T-helper 2 cell treated with Interferon-gamma antibody and Interleukin-4, amounts not matched to agents 100 ng/mL and 5 ng/mL, for 36 hours (primary cell): ENCODE measurements at regions not wholly inside any gene's neighbourhood (a gene's known extent, or its start where the extent isn't known, plus 50 kb on each side); places are given as distances from the start of the nearest gene placed in this dataset.

Experiments
- intact Hi-C: fragments of 100-400 bp; cut with micrococcal nuclease; formaldehyde crosslinking; loops from one replicate; pipeline ENCODE4 v1.15.1; 2023

DNA sequence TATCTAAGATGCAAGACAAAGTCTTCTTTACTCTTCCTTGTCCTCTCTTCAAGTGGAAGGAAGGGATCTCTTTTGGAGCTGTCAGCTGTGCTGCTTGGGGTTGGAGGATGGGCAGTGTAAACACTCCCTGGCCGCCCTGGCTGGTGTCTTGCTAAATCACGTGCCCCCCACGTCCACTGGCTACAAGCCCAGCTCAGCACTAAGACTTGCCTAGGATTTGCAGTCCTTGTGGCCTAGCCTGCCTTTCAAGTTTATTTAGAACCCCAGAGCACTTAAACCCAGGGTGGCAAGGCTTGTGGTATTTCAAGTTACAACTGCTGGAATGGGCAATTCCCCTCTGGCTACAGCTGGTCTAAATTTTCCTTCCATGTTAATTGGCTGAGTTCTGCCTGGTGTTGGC, 272.4 kb upstream of the MYO3A start:
- intact Hi-C loops, result no loop called here

DNA sequence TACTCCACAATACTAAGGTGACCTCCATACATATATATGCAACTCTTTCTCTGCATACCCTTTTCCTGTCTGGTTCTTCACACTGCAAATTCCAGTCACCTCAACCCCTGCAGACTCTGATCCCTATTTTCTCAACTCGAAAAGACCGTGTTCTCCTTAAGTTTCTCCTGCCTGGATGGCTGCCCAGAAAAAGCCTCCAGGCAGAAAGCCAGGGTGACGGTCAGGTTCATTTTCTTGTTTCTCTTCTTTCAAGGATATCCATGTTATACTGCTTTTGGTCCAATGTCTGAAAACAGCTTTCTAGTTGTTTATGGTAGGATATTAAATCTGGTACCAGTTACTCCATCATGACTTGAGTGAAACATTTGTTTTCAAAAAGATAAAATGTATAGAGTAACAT, 267.8 kb upstream of the MYO3A start:
- intact Hi-C loops, result no loop called here

DNA sequence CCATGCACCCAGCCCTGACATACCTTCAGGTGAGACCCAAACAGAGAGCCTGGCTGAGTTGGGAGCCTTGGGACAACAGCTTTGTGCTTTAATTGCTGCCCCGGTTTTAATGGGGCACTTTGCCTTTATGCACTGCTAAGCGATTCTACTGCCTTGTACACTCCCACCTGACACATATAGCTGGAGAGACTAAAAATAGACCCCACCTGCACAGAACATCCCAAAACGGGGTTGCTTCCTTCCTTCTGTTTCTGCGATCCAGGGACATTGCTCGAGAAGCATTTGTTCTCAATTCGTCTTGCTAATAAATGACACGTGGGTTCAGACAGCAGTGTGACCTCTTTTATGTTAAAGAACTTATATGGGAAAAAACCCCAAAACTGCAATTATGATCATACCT, 258.8 kb upstream of the MYO3A start:
- intact Hi-C loops, result no loop called here

DNA sequence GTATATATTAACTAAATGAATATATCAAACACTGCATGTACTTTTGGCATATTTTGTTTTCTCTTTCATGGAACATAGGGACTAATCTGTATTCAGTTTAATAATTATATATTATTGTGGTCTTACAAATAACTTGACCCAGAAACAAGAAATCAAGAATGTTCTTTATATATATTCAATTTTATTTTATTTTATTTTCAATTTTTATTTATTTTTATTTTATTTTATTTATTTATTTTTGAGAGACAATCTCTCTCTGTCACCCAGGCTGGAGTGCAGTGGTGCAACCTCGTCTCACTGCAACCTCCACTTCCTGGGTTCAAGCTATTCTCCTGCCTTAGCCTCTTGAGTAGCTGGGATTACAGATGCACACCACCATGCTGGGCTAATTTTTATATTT, 258.4 kb upstream of the MYO3A start:
- intact Hi-C loops, result no loop called here

DNA sequence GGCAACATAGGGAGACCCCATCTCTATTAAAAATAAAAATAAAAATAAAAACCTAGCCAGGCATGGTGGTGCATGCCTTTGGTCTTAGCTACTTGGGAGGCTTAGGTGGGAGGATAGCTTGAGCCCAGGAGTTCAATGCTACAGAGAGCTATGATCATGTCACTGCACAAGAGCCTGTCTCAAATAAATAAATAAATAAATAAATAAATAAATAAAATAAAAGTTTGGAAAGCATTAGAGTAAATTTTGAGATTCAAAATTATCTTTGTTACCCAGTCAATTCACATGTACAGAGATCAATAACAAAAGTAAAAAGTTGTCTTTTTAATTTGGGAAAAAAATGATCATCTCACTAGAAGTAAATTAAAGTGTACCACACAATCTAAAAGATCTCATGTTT, 255.8 kb upstream of the MYO3A start:
- intact Hi-C loops, result no loop called here

DNA sequence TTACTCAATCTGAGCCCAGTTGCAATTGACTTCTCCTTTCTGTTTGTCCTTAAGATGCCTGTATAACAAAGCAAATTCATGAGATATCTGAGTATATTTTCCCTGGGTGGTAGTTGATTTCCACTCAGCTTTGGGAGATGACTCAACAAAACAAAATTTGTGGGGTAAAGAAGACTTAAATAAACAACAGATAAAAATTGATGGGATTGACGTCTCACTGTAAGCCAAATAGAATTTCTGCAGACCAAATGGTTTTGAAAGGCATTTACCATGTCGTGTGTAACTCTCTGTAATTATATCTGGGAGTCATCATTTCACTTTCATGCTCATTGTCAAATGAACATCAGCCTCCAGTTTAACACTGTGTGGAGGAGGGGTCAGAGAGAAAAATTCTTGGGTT, 255.4 kb upstream of the MYO3A start:
- intact Hi-C loops, result no loop called here

DNA sequence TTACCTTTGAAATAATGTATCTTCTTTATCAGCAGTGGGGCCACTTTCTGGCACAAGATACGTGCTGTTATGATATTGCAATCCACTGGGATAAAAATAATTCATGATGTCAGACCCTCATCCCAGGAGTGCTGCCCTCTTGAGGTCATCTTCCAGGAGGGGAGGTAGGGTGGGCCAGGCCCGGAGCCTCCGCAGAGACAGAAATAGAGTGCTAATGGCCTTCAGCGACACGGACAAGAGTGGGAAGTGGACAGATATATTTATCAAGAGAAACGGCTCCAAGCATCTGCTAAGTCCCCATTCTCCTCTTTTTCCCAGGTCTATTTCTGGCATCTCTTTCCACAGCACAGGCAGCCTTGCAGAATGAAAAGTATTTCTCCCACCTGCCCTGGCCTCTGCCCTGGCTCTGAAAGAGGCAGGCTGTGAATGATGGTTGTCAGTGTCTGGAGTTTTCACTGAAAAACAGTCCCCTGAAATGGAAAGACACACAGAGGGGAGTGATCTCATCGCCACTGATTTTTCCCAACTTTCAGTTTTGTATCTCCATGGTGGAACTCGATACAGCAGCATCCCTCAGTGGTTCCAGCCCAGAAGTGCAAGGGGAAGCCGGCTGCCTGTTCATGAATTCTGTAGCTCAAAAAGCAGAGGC, 251.7 kb upstream of the MYO3A start:
- intact Hi-C loops, result no loop called here

DNA sequence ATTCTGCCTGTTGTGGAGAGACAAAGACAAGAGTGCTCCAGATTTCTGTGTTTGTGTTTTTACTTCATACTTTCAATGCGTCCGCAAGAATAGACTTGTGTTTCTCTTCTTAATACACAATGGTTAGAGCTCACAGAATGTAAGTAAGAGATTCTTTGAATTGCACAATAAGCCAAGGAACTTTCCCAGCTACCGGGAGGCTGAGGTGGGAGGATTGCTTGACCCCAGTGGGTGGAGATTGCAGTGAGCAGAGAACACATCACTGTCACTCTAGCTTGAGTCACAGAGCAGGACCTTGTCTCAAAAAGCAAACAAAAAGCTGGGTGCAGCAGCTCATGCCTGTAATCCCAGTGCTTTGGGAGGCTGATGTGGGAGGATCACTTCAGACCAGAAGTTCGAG, 250.7 kb upstream of the MYO3A start:
- intact Hi-C loops, result no loop called here

DNA sequence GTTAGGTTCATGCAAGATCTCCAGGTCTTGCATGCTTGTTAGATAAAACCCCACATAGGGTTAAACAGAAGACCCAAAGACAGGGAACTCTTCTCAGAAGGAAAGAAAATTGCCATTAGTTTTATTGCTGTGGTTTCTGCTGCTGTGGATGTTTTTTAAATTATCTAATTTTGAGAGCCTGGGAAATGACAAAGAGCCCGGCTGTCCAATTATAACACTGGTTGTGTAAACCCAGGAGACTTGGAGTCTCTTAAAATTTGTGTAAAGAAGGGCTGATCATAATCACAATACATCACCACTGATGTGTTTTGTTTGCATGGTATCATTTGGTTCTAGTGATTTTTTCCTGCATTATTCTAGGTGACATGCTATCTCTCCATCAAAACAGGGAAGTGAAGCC, 246.5 kb upstream of the MYO3A start:
- intact Hi-C loops, result no loop called here

DNA sequence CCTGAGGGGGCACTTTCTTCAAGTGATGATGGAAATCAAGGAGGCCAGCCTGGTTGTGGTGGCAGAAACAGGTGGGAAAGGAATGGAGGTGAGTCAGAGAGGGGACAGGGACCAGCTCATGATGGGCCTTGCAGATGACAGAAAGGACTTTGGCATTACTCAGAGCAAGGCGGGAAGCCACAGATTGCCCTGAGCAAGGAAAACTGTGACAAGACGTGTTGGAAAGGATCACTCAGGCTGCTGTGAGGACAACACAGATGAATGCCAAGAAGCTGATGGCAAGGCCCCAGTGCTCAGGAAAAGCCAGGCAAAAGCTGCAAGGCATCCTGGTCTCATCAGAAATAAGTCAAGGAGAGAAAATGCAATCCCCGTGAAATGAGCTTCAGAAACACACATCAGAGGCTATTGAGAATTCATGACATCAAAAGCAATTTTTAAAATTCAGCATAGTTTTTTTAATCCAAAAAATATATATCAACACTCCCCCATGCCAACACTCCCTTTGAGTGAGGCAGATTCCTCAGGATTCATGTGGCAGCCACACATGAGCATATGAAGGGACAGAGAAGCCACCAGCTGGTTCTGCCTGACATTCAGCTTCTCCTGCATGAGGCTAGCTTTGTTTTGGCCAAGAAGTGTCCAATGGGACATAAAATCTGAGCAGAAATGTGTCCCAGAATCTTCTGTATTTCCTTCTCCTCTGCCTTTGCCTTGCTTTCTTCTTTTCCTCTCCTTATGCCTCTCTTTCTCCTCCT, 244.5 kb upstream of the MYO3A start:
- intact Hi-C loops, result no loop called here

DNA sequence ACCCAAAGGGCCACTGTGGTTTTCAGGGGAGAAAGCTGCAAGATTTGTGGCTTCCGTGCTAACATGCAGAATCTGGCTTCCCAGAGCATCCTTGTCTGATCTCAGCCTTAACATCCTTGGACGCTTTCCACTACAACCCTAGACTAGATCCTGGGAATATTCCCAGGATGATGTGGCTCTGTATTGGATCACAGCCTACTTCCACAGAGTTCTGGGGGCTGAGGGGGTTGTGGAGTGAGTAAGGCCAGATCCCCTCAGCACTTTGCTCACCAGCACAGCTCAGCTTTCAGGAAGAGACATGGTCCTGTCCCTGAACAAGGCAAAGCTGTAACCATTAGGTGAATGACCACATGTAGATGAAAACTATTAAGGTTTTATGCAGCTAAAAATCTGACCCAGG, 241.3 kb upstream of the MYO3A start:
- intact Hi-C loops, result no loop called here

DNA sequence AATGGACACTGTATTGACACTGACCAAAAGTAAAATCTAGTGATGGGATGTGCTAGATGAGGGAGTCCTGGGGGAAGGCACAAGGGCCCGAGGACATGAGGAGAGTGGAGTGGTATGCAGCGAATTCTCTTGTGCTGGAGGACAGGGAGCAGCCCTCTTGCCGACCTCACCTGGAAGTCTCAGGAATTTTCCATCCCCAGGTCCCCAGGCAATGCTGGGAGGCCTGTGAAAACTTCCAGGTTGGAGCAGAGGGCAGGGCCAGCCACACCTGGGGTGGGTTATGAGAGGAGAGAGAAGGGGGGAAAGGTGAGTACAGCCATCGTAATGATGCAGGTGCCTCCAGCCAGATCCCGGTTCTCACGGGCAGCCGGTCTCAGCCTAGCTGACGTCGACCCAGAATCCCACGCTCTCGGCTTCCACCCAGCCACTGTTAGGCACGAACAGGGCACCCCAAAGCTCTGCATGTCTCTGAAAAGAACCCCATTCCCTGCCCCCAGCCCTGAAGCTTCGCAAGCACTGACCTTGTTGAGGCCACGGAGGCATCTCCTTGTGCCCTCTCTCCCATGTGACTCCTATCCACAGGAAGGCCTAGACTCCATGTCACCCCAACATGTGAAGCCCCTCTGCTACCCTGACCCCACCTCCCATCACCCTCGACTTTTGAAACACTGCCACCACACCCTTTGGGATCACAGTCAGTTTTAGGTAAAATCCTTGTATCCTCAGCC, 239.7 kb upstream of the MYO3A start:
- intact Hi-C loops, result no loop called here

DNA sequence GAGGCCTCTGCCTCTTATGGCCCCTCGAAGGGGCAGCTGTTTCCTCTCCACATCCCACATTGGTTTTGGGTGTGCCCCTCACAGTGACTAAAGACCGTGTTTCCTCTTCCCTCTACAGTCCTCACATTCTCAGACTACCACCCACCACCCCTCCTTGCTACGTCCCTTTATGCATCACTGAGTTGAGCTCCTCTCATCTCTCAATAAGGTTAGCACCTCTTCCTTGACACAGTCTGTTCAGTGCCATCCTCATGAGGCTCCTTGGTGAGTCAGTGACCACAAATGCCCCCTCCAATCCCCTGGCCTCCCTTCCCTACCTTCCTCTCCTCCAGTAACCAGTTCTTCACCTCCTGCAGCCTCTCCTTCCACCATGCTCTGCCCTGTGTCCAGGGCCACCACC, 239.1 kb upstream of the MYO3A start:
- intact Hi-C loops, result no loop called here

DNA sequence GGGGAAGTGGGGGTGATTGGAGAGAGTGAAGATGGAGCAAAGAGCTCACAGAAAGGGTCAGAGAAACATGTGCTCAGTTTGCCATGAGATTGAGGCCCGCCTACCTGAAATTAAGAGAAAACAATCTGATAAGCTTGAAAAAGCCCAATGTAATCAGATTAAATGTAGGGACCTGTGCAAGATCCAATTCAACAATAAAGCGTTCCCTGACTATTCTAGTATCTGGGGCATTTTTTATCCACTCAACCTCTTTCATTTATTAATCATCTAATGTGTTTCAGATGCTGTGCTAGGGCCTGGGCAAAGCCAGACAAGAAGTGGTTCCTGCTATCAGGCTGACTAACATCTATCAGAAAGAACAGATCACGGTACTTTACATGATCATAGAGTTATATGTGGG, 238.4 kb upstream of the MYO3A start:
- intact Hi-C loops, result no loop called here

DNA sequence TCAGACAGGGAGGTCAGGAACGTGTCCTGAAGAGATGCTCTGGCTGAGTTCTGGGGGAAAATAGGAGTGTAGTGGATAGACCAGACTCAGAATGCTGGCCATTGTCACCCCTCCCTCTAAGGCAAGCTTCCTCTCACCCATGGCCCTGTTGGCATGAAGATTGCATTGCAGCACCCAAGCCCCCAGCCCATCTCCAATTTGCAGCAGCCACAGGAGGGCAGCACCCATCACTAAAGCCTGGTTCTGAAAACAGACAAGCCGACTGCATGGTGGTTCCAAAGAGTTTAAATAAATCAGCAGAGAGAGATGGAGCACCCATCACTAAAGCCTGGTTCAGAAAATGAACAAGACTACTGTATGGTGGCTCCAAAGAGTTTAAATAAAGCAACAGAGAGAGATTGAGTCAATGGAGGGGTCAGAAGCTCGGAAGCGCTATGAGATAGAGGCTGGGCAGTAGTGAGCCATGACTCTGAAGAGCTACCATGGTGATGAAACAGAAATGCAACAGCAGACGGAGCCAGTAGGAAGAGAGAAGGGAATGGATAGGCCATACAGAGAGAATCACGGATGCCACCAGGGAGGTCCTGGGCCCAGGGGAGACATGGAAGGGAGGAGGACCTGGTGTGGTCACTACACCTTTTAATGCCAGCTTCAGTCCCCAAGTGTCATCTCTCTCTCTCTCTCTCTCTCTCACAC, 237.9 kb upstream of the MYO3A start:
- intact Hi-C loops, result no loop called here

DNA sequence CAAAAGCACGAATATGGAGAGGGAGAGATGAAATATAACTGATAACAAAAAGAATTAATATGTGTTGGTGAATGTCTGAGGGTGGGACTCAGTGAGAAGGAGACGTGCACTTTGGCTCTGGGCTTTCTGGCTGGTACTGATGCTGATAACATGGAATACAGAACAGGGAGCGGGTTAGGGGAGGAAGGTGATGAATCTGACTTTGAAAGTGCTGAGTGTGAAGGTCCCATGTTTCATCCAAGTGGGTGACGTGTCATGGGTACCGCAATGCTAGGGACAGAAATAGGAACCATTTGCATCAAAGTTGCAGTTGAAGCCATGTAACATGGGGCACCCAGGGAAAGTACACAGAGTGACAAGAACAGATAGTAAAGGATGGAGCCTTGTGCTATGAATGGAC, 236.6 kb upstream of the MYO3A start:
- intact Hi-C loops, result no loop called here

DNA sequence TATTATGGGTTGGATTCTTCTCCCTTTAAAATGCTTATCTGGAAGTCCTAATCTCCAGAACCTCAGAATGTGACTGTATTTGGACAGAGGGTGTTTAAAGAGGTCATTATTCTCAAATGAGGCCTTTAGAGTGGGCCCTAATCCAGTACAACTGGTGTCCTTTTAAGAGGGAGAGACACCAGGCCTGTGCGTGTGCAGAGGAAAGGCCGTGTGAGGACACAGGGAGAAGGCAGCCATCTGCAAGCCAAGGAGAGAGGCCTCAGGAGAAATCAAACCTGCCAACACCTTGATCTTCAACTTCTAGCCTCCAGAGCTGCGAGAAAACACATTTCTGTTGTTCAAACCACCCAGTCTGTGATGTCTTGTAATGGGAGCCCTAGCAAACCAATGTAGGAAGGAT, 235.4 kb upstream of the MYO3A start:
- intact Hi-C loops, result no loop called here

DNA sequence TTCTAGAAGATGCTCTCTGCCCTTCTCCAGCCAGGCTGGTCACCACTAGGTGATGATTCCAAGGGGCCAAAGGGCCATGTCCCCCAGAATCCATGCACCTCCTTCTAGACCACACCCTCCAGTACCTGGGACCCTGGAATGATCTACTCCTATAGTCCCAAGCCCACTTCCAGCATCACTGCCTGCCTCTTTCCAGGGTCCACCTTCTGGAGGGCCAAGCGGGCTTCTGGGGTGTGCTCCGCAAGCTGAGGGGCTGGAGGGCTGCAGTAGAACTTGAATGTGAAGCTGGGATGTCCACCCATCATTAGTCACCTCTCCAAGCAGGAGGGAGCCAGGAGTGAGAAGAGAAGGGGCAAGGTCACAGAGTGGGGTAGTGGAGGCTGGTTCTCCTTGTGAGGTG, 234.4 kb upstream of the MYO3A start:
- intact Hi-C loops, result no loop called here

DNA sequence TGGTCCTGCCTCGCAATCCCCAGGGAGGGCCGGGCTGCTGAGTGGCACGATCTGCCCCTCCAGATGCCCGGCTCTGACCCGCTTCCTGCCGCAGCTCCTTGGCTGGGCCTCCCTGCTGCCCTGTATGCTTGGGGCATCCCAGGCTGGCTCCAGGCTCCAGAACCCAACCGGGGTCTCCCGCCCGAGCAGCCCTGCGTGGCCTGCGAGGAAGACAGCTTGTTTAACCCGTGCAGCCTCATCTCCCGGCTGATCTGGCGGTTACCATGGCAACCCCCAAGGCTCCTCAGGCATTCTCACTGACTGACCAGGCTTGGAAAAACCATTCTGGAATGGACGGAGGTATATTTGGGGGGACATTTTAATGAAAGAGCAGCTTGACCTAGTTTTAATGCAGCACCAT, 232.4 kb upstream of the MYO3A start:
- intact Hi-C loops, result no loop called here

DNA sequence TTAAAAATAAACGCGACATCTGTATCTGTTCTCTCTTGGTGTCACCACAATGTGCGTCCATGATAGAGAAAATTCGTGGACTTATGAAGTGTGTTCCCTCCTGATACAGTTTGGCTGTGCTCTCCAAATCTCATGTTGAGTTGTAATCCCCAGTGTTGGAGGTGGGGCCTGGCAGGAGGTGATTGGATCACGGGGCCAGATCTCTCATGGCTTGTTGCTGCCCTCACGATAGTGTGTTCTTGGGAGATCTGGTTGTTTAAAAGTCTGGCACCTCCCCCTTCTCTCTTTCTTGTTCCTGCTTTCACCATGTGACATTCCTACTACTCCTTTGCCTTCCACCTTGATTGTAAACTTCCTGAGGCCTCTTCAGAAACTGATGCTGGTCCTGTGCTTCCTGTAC, 229.4 kb upstream of the MYO3A start:
- intact Hi-C loops, result no loop called here

DNA sequence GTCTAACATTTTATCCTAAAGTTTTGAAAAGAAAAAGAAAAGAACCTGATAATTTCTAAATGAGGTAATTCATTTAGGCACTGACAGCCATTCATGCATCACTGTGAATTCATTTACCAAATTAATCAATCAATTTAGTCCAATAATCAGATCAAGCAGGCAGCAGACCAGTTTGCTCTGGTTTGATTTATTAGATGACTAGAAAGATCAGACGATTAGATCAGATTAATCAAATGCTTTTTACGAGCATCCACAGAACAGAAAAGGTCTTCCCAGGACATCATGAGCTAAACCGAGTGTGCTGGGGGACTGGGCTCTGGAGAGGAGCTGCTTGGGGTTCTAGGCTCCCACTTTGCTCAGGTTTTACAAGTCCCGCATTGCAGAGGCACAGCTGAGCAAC, 226.5 kb upstream of the MYO3A start:
- intact Hi-C loops, result no loop called here

DNA sequence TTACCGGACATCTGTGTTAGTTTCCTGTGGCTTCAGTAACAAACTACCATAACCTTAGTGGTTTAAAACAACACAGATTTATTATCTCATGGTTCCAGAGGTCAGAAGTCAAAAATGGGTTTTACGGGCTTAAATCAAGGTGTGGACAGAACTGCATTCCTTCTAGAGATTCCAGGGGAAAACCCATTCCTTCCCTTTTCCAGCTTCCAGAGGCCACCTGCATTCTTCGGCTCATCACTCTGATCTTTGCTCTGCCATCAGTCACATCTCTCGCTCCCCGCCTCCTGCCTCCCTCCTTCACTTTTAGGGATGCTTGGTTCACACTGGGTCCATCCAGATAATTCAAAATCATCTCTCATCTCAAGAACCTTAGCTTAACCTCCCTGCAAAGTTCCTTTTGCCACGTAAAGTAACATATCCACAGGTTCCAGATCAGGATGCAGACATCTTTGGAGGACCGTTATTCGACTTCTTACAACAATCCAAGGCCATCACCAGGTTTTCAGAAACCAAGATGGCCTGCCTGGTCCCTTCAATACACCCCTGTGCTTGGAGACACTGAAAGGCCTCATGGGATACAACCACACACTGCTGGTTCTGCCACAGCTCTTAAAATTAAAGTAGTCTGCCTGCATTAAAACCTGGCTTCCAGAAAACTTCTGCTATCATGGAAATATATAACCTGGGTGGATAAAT, 225.9 kb upstream of the MYO3A start:
- intact Hi-C loops, result no loop called here
